ENCODE measurements at regions not wholly inside any gene's neighbourhood (a gene's known extent, or its start where the extent isn't known, plus 50 kb on each side); places are given as distances from the start of the nearest gene placed in this dataset.

DNA sequence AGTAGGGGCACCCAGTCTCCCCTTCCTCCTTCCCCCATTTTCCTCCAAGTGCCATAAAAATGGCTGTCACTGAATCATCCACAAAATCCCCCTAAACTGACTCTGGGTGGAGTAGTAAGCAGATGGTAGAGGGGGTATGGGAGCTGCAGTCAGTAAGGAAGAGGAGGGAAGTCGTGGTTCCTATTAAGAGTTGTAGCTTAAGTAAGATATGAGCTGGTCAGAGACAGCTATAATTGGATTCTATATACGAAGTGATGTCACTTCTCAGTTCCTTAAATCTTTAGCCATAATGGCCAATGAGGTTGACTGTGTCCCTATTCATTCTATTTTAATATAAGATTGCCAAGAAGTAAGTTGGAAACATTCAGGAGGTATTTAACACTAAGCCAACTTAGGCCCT, 131.7 kb downstream of the SLC16A9 start:
- Histone ChIP-seq H3K9me3 (ENCODE audit: low read length) (no peaks in the 10 kb centered on the region), H3K4me3 (ENCODE audit: low read depth, low read length, poor library complexity, severe bottlenecking) (no peak overlapping the region), H3K36me3 (ENCODE audit: insufficient read depth, low read length) (no peaks in the 10 kb centered on the region), H3K4me2 (ENCODE audit: low read length) (no peak overlapping the region), H3K9ac (ENCODE audit: low read length) (no peak overlapping the region), H3K27me3 (ENCODE audit: insufficient read depth, low read length) (no peaks in the 10 kb centered on the region), H3K79me2 (ENCODE audit: insufficient read depth, low read length) (no peaks in the 10 kb centered on the region), H3K4me1 (ENCODE audit: insufficient read depth, low read length, severe bottlenecking) (no peaks in the 10 kb centered on the region), H3K27ac (ENCODE audit: low read depth, low read length, poor library complexity, severe bottlenecking) (no peak overlapping the region), H2AFZ (ENCODE audit: low read length) (no peak overlapping the region), H3F3A (ENCODE audit: insufficient read depth, low read length) (no peaks in the 10 kb centered on the region), H3K9me2 (ENCODE audit: low read depth, low read length) (no peaks in the 10 kb centered on the region), H4K20me1 (ENCODE audit: insufficient read depth, low read length) (no peaks in the 10 kb centered on the region)
- no peak for TF ChIP-seq EZH2 (IDR thresholded peaks at IDR 0.05; ENCODE audit: borderline replicate concordance, low read length)
- TF ChIP-seq, protein P1, sequence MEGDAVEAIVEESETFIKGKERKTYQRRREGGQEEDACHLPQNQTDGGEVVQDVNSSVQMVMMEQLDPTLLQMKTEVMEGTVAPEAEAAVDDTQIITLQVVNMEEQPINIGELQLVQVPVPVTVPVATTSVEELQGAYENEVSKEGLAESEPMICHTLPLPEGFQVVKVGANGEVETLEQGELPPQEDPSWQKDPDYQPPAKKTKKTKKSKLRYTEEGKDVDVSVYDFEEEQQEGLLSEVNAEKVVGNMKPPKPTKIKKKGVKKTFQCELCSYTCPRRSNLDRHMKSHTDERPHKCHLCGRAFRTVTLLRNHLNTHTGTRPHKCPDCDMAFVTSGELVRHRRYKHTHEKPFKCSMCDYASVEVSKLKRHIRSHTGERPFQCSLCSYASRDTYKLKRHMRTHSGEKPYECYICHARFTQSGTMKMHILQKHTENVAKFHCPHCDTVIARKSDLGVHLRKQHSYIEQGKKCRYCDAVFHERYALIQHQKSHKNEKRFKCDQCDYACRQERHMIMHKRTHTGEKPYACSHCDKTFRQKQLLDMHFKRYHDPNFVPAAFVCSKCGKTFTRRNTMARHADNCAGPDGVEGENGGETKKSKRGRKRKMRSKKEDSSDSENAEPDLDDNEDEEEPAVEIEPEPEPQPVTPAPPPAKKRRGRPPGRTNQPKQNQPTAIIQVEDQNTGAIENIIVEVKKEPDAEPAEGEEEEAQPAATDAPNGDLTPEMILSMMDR (IDR thresholded peaks at IDR 0.05; ENCODE audit: low read length): no peak

DNA sequence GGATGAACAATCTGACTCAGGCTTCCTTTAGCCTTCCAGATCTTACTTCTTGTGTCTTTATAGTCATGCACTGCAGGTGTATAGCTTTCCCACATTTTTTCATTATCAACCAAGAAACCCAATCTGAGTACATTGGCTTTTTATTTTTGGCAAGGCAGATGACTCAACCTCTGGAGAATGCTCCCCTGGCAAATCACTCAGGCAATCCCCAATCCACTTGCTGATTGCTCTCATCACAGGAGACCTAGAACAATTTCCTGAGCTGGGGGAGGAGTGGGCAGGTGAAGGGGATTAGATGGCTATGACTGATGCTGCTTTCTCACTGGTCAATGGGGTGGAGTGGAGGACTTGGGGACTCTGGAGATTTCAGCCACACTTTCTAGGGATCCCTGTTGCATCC, 134.4 kb downstream of the SLC16A9 start:
- Histone ChIP-seq H3K4me1 (ENCODE audit: insufficient read depth, low read length, severe bottlenecking) (no peaks in the 10 kb centered on the region), H3K9me3 (ENCODE audit: low read length) (no peaks in the 10 kb centered on the region), H2AFZ (ENCODE audit: low read length) (no peak overlapping the region), H3K9ac (ENCODE audit: low read length) (no peak overlapping the region), H4K20me1 (ENCODE audit: insufficient read depth, low read length) (no peaks in the 10 kb centered on the region), H3K4me3 (ENCODE audit: low read depth, low read length, poor library complexity, severe bottlenecking) (no peak overlapping the region), H3K79me2 (ENCODE audit: insufficient read depth, low read length) (no peaks in the 10 kb centered on the region), H3K9me2 (ENCODE audit: low read depth, low read length) (no peaks in the 10 kb centered on the region), H3K27me3 (ENCODE audit: insufficient read depth, low read length) (no peaks in the 10 kb centered on the region), H3K4me2 (ENCODE audit: low read length) (no peak overlapping the region), H3K27ac (ENCODE audit: low read depth, low read length, poor library complexity, severe bottlenecking) (no peak overlapping the region), H3K36me3 (ENCODE audit: insufficient read depth, low read length) (no peaks in the 10 kb centered on the region), H3F3A (ENCODE audit: insufficient read depth, low read length) (no peaks in the 10 kb centered on the region)
- TF ChIP-seq EZH2 (IDR thresholded peaks at IDR 0.05; ENCODE audit: borderline replicate concordance, low read length): no peak
- TF ChIP-seq, protein P1 (IDR thresholded peaks at IDR 0.05; ENCODE audit: low read length): no peak

DNA sequence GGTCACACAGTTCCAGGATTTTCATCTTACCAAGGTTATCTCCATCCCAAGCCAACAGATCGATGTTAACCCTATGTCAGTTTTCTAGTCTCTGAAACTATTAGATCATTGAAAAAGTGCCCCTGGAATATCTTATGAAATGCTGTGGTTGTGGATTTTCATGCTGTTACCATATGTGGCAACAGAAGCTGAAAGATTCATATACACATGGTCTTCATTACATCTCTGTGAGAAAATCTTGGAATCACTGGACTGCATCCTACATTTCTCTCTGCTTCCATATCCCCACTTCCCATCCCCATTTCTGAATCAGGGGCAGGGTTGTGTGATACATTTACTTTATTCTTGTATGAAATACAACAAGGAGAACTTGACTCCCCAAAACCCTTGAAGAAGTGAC, 146.1 kb downstream of the SLC16A9 start:
- Histone ChIP-seq H3K4me1 (ENCODE audit: insufficient read depth, low read length, severe bottlenecking) (no peaks in the 10 kb centered on the region), H3F3A (ENCODE audit: insufficient read depth, low read length) (no peaks in the 10 kb centered on the region)

More for the DNA sequence above, 146.1 kb downstream of the SLC16A9 start:
- Histone ChIP-seq H3K9ac (ENCODE audit: low read length) (no peak overlapping the region), H3K4me2 (ENCODE audit: low read length) (no peak overlapping the region), H3K36me3 (ENCODE audit: insufficient read depth, low read length) (no peaks in the 10 kb centered on the region), H3K79me2 (ENCODE audit: insufficient read depth, low read length) (no peaks in the 10 kb centered on the region), H2AFZ (ENCODE audit: low read length) (no peak overlapping the region), H3K9me3 (ENCODE audit: low read length) (no peaks in the 10 kb centered on the region), H4K20me1 (ENCODE audit: insufficient read depth, low read length) (no peaks in the 10 kb centered on the region), H3K27me3 (ENCODE audit: insufficient read depth, low read length) (no peaks in the 10 kb centered on the region), H3K9me2 (ENCODE audit: low read depth, low read length) (no peaks in the 10 kb centered on the region), H3K4me3 (ENCODE audit: low read depth, low read length, poor library complexity, severe bottlenecking) (no peak overlapping the region), H3K27ac (ENCODE audit: low read depth, low read length, poor library complexity, severe bottlenecking) (no peak overlapping the region)
- TF ChIP-seq EZH2 (IDR thresholded peaks at IDR 0.05; ENCODE audit: borderline replicate concordance, low read length): no peak
- TF ChIP-seq, protein P1 (IDR thresholded peaks at IDR 0.05; ENCODE audit: low read length): no peak

All from OCI-LY1 (cell line).